Adrenal gland (tissue), 9 donors: ENCODE measurements at regions not wholly inside any gene's neighbourhood (a gene's known extent, or its start where the extent isn't known, plus 50 kb on each side); places are given as distances from the start of the nearest gene placed in this dataset.
"Not testable (repeated sequence)": the region's sequence is repeated elsewhere in the genome, so short reads cannot be mapped to it uniquely, and the experiment has no call there.

Source experiments
- DNase-seq, 7 donors: peaks; one replicate each; pipeline ENCODE4 v3.0.0-alpha.2; 2019 to 2020
- H3K27ac ChIP-seq, 5 donors: fragments of 200-600 bp; sonication (generic) in 4 of 5; 1 replicate in 3 of 5; 2 replicates in 2 of 5; pipeline versions ENCODE4 v1.5.1 to v1.8.0; 2016 to 2020; ENCODE audit warnings: mild to moderate bottlenecking in 1 of 5
- H3K27me3 ChIP-seq: fragments of 200-600 bp; 2 replicates; pipeline ENCODE4 v1.8.0; 2021
- H3K36me3 ChIP-seq, 2 donors: fragments of 200-600 bp; replicated peaks in 1 of 2; 1 replicate in 1 of 2; 2 replicates in 1 of 2; pipeline versions ENCODE4 v1.5.1 to v1.8.0; 2018 to 2022
- H3K4me1 ChIP-seq, 2 donors: fragments of 200-600 bp; replicated peaks in 1 of 2; 1 replicate in 1 of 2; 2 replicates in 1 of 2; pipeline versions ENCODE4 v1.5.1 to v1.8.0; 2018 to 2021
- H3K4me3 ChIP-seq, 4 donors: fragments of 200-600 bp; sonication (generic) in 3 of 4; one replicate each; pipeline ENCODE4 v1.5.1; 2016 to 2018
- H3K9me3 ChIP-seq, 3 donors: fragments of 200-600 bp; sonication (generic) in 1 of 3; replicated peaks in 1 of 3; 1 replicate in 2 of 3; 2 replicates in 1 of 3; pipeline versions ENCODE4 v1.5.1 to v1.8.0; 2016 to 2021
- CTCF ChIP-seq, 6 experiments: fragments of 450-650 bp in 4 of 6; fragments of 200-600 bp in 2 of 6; sonication (generic) in 1 of 6; IDR thresholded peaks; 1 replicate in 5 of 6; 2 replicates in 1 of 6; pipeline versions ENCODE4 v1.5.1 to v1.8.0; 2016 to 2021; ENCODE audit warnings: antibody characterized with exemption in 6 of 6, mild to moderate bottlenecking in 2 of 6, moderate library complexity in 1 of 6
- POLR2A ChIP-seq, 2 donors: fragments of 450-650 bp; IDR thresholded peaks; one replicate each; pipeline ENCODE4 v1.6.1; 2017; ENCODE audit warnings: antibody characterized with exemption in 2 of 2, mild to moderate bottlenecking in 2 of 2, moderate library complexity in 1 of 2
- WGBS, 4 donors: extraction: QIAGEN DNeasy Blood & Tissue Kit in 2 of 4; methylation state at CpG; one replicate each; pipeline versions ENCODE4 v1.1.5 to v1.1.7; 2013 to 2017; 5-methylcytosine and 5-hydroxymethylcytosine counted together
- intact Hi-C, 2 donors: fragments of 100-400 bp; cut with DNase I; formaldehyde crosslinking; loops; one replicate each; pipeline versions ENCODE4 v1.14.1 to v1.15.0; 2022 to 2023
- donor health status: healthy with polysubstance abuse.
- donor health status: Bipolar disorder and iron deficiency.
- donor health status: DM: yes; HTN: yes; CAD: no.
- donor health status: DM: no; HTN: no; CAD: no.
- donor health status: DM: no; HTN: no; CAD: no.

GRCh38 chr5:82466986-82467561 lies 188.9 kb upstream of the RPS23 start:
- H3K27ac ChIP-seq, result peak overlapping the region in 1 of 5 donors; percentile 28
- H3K36me3 ChIP-seq, result no peaks in the 10 kb centered on the region
- H3K4me3 ChIP-seq, result no peak overlapping the region
- no peaks in the 10 kb centered on the region for H3K27me3 ChIP-seq
- no peak for TF ChIP-seq CTCF (IDR thresholded peaks at IDR 0.05)
- no peak for TF ChIP-seq POLR2A (IDR thresholded peaks at IDR 0.05)
- H3K4me1 ChIP-seq, result peaks cover 0 to 5% of the 10 kb centered on the region in 2 donors
- DNase-seq, result peak in 4 of 7 donors; percentile 16 to 37 (median 18)
- intact Hi-C loops, result no loop called here
- H3K9me3 ChIP-seq, result no peaks in the 10 kb centered on the region
- 68 to 78% (median 74%) methylated on average over 6 of the region's 6 CpGs for WGBS, 4 donors

- Histone ChIP-seq H3K9me3 (no peaks in the 10 kb centered on the region), H3K4me1 (peaks cover 0 to 5% of the 10 kb centered on the region in 2 donors), H3K4me3 (no peak overlapping the region), H3K27ac (no peak overlapping the region), H3K36me3 (no peaks in the 10 kb centered on the region), H3K27me3 (no peaks in the 10 kb centered on the region)
- WGBS, 4 donors, result 96 to 98% (median 97%) methylated on average over 3 of the region's 3 CpGs
- TF ChIP-seq POLR2A (IDR thresholded peaks at IDR 0.05), result no peak
- TF ChIP-seq CTCF (IDR thresholded peaks at IDR 0.05), result no peak
- intact Hi-C loops, result no loop called here
- no peak for DNase-seq
These were observed 187.1 kb upstream of the RPS23 start for GRCh38 chr5:82465235-82465634.

- Histone ChIP-seq H3K9me3 (no peaks in the 10 kb centered on the region), H3K4me1 (no peaks in the 10 kb centered on the region), H3K36me3 (no peaks in the 10 kb centered on the region), H3K27ac (no peak overlapping the region), H3K27me3 (no peaks in the 10 kb centered on the region), H3K4me3 (no peak overlapping the region)
- intact Hi-C loops, result no loop called here
- DNase-seq, result no peak
- 94 to 98% (median 96%) methylated on average over 6 of the region's 6 CpGs for WGBS, 4 donors
- no peak for TF ChIP-seq POLR2A (IDR thresholded peaks at IDR 0.05)
These were observed 181.5 kb upstream of the RPS23 start for GRCh38 chr5:82459626-82460025.

GRCh38 chr5:82455317-82455716 lies 177.2 kb upstream of the RPS23 start:
- H3K27me3 ChIP-seq, H3K4me3 ChIP-seq, DNase-seq, H3K36me3 ChIP-seq, H3K4me1 ChIP-seq, H3K27ac ChIP-seq, H3K9me3 ChIP-seq, intact Hi-C loops: not testable (repeated sequence)
- WGBS, 4 donors, result 90 to 94% (median 93%) methylated on average over 4 of the region's 4 CpGs

- Histone ChIP-seq H3K9me3 (no peaks in the 10 kb centered on the region), H3K27ac (no peak overlapping the region), H3K4me3 (no peak overlapping the region), H3K36me3 (no peaks in the 10 kb centered on the region), H3K27me3 (no peaks in the 10 kb centered on the region), H3K4me1 (peaks cover 0 to 6% of the 10 kb centered on the region in 2 donors)
- no peak for DNase-seq
- 62 to 95% (median 71%) methylated on average over 2 of the region's 2 CpGs for WGBS, 4 donors
- no peak for TF ChIP-seq CTCF (IDR thresholded peaks at IDR 0.05)
- no peak for TF ChIP-seq POLR2A (IDR thresholded peaks at IDR 0.05)
- intact Hi-C loops, result no loop called here
These were observed 170.2 kb upstream of the RPS23 start for GRCh38 chr5:82448374-82448773.
